ENCODE measurements at regions not wholly inside any gene's neighbourhood (a gene's known extent, or its start where the extent isn't known, plus 50 kb on each side); places are given as distances from the start of the nearest gene placed in this dataset.
"Not testable (repeated sequence)": the region's sequence is repeated elsewhere in the genome, so short reads cannot be mapped to it uniquely, and the experiment has no call there.

DNA sequence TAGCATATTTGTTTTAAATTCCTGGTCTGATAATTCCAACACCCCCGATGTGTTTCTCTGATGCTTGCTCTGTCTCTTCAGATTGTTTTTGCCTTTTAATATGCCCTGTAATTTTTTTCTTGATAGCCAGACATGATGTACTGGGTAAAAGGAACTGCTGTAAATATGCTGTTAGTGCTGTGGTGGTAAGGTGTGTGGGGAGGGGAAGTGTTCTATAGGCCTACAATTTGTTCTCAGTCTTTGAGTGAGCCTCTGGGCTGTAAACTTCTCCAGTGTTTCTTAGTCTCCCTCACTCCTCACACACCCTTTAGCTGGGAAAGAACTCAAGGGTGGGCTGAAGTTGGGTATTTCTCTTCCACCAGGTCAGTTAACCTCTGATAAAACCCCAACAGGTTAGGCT is 147.0 kb upstream of the OR4E1 start:
- Histone ChIP-seq H3K79me1 (ENCODE audit: low read depth, low read length) (no peaks in the 10 kb centered on the region), H3K9me3 (ENCODE audit: insufficient read depth in 2 of 2, low read depth in 1 of 2, low read length in 1 of 2) (peaks cover 5 to 6% of the 10 kb centered on the region in 2 experiments; a peak in 1 of 4 replicates), H3K4me2 (ENCODE audit: insufficient read depth in 1 of 2, low read depth in 2 of 2, low read length in 2 of 2) (no peak overlapping the region), H4K91ac (replicated peaks; ENCODE audit: insufficient read length, low read length) (no peak overlapping the region), H4K8ac (ENCODE audit: extremely low read depth, insufficient read depth, low read length) (no peak overlapping the region), H3K36me3 (ENCODE audit: control insufficient read depth in 2 of 4, insufficient read depth in 4 of 4, low read length in 3 of 4) (no peaks in the 10 kb centered on the region), H3K27ac (ENCODE audit: low read depth, low read length) (no peak overlapping the region), H2BK12ac (ENCODE audit: low read depth, low read length) (no peak overlapping the region), H3K4me3 (ENCODE audit: extremely low read depth in 1 of 4, insufficient read depth in 2 of 4, low read depth in 3 of 4, low read length in 4 of 4) (no peak overlapping the region), H3K4ac (replicated peaks; ENCODE audit: insufficient read length, low read depth, low read length) (no peak overlapping the region), H2AK5ac (ENCODE audit: low read depth, low read length) (no peak overlapping the region), H2AFZ (ENCODE audit: low read length) (0 out of 2 replicates have a peak overlapping the region, but pooled peaks have one; percentile 8), H4K5ac (ENCODE audit: insufficient read length, low read depth, low read length) (no peak overlapping the region), H3K23ac (ENCODE audit: insufficient read length) (no peak overlapping the region), H3K18ac (ENCODE audit: extremely low read depth, low read length) (no peak overlapping the region), H3K56ac (replicated peaks; ENCODE audit: insufficient read length, low read depth, low read length) (no peak overlapping the region), H2BK5ac (ENCODE audit: low read depth, low read length) (no peak overlapping the region), H2BK15ac (ENCODE audit: low read length) (no peak overlapping the region), H3K23me2 (ENCODE audit: low read depth, low read length) (no peaks in the 10 kb centered on the region), H3K14ac (ENCODE audit: insufficient read length) (no peak overlapping the region), H3K4me1 (replicated peaks in 1 of 4; ENCODE audit: control insufficient read depth in 3 of 4, insufficient read depth in 4 of 4, low read length in 3 of 4) (no peaks in the 10 kb centered on the region), H4K20me1 (replicated peaks in 1 of 2; ENCODE audit: control insufficient read depth in 1 of 2, insufficient read depth in 2 of 2, low read length in 2 of 2) (no peaks in the 10 kb centered on the region), H3K27me3 (replicated peaks in 1 of 4; ENCODE audit: control insufficient read depth in 3 of 4, extremely low read depth in 1 of 4, insufficient read depth in 3 of 4, low read length in 3 of 4) (no peaks in the 10 kb centered on the region), H3K79me2 (ENCODE audit: control insufficient read depth in 1 of 2, insufficient read depth in 2 of 2, low read length in 2 of 2) (no peaks in the 10 kb centered on the region), H2BK120ac (replicated peaks; ENCODE audit: low read depth, low read length) (no peak overlapping the region), H3K9ac (replicated peaks in 1 of 4; ENCODE audit: extremely low read depth in 1 of 4, low read depth in 3 of 4, low read length in 3 of 4) (no peak overlapping the region), H2BK20ac (ENCODE audit: low read length) (no peak overlapping the region)
- TF ChIP-seq FOSL1 (IDR thresholded peaks at IDR 0.05; ENCODE audit: insufficient read depth, low read depth, low read length) = no peak
- FAIRE-seq = no peak
- ChIA-PET CTCF (ENCODE audit: partially characterized antibody) (interaction anchor here (1.1 to 2.6 kb wide), 3 partner anchors 25 to 39 kb away, joined by 3 to 10 read pairs (median 4); no protein-coding TSS in a partner anchor), POLR2A (ENCODE audit: partially characterized antibody) (no interaction called here)
- WGBS, 2 experiments (ENCODE audit: extremely low coverage in 1 of 2, insufficient coverage in 1 of 2, insufficient read length in 1 of 2, insufficient replicate concordance in 2 of 2, low coverage in 1 of 2, low lambda C conversion rate in 2 of 2, missing lambda C conversion rate in 1 of 2) = 0% methylated on average over 1 of the region's 1 CpG; no CpG with 5 or more reads in 1 of the 2 experiments
- DNase-seq (ENCODE audit: low read depth in 1 of 2, low spot score in 2 of 2) = no peak

DNA sequence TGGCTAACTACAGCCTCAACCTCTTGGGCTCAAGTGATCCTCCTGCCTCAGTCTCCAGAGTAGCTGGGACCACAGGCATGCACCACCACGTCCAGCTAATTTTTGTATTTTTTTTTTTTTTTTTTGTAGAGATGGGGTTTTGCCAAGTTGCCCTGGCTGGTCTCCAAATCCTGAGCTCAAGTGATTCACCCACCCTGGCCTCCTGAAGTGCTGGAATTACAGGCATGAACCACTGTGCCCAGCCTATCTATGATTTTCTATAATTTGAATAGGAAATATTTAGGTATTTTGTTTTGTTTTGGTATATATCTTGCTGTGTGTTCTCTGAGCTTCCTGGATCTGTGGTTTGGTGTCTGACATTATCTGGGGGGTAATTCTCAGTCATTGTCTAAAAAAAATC is 146.3 kb upstream of the OR4E1 start:
- H3K56ac ChIP-seq (replicated peaks; ENCODE audit: insufficient read length, low read depth, low read length); H2BK5ac ChIP-seq (ENCODE audit: low read depth, low read length); H4K20me1 ChIP-seq (replicated peaks in 1 of 2; ENCODE audit: control insufficient read depth in 1 of 2, insufficient read depth in 2 of 2, low read length in 2 of 2); H3K27me3 ChIP-seq (replicated peaks in 1 of 4; ENCODE audit: control insufficient read depth in 3 of 4, extremely low read depth in 1 of 4, insufficient read depth in 3 of 4, low read length in 3 of 4); FAIRE-seq; H3K4me2 ChIP-seq (ENCODE audit: insufficient read depth in 1 of 2, low read depth in 2 of 2, low read length in 2 of 2); POLR2A ChIA-PET (ENCODE audit: partially characterized antibody); H2BK120ac ChIP-seq (replicated peaks; ENCODE audit: low read depth, low read length); H3K14ac ChIP-seq (ENCODE audit: insufficient read length); H3K9ac ChIP-seq (replicated peaks in 1 of 4; ENCODE audit: extremely low read depth in 1 of 4, low read depth in 3 of 4, low read length in 3 of 4); H3K9me3 ChIP-seq (ENCODE audit: insufficient read depth in 2 of 2, low read depth in 1 of 2, low read length in 1 of 2); H3K27ac ChIP-seq (ENCODE audit: low read depth, low read length); H4K8ac ChIP-seq (ENCODE audit: extremely low read depth, insufficient read depth, low read length); H3K4ac ChIP-seq (replicated peaks; ENCODE audit: insufficient read length, low read depth, low read length); H2BK15ac ChIP-seq (ENCODE audit: low read length); H3K23me2 ChIP-seq (ENCODE audit: low read depth, low read length); H2BK20ac ChIP-seq (ENCODE audit: low read length); H2AK5ac ChIP-seq (ENCODE audit: low read depth, low read length); H3K23ac ChIP-seq (ENCODE audit: insufficient read length); H3K36me3 ChIP-seq (ENCODE audit: control insufficient read depth in 2 of 4, insufficient read depth in 4 of 4, low read length in 3 of 4); H3K79me1 ChIP-seq (ENCODE audit: low read depth, low read length); H3K79me2 ChIP-seq (ENCODE audit: control insufficient read depth in 1 of 2, insufficient read depth in 2 of 2, low read length in 2 of 2); H4K5ac ChIP-seq (ENCODE audit: insufficient read length, low read depth, low read length); DNase-seq (ENCODE audit: low read depth in 1 of 2, low spot score in 2 of 2); H3K4me3 ChIP-seq (ENCODE audit: extremely low read depth in 1 of 4, insufficient read depth in 2 of 4, low read depth in 3 of 4, low read length in 4 of 4); H3K18ac ChIP-seq (ENCODE audit: extremely low read depth, low read length); H3K4me1 ChIP-seq (replicated peaks in 1 of 4; ENCODE audit: control insufficient read depth in 3 of 4, insufficient read depth in 4 of 4, low read length in 3 of 4); H2AFZ ChIP-seq (ENCODE audit: low read length); H4K91ac ChIP-seq (replicated peaks; ENCODE audit: insufficient read length, low read length); H2BK12ac ChIP-seq (ENCODE audit: low read depth, low read length): not testable (repeated sequence)
- CTCF ChIA-PET (ENCODE audit: partially characterized antibody) = interaction anchor here (0.6 to 2.6 kb wide), 5 partner anchors 12 to 492 kb away, joined by 3 to 10 read pairs (median 3); no protein-coding TSS in a partner anchor
- WGBS, 2 experiments (ENCODE audit: extremely low coverage in 1 of 2, insufficient coverage in 1 of 2, insufficient read length in 1 of 2, insufficient replicate concordance in 2 of 2, low coverage in 1 of 2, low lambda C conversion rate in 2 of 2, missing lambda C conversion rate in 1 of 2) = 86% methylated on average over 1 of the region's 1 CpG; no CpG with 5 or more reads in 1 of the 2 experiments
